GM04503 (cell line): ENCODE measurements at regions not wholly inside any gene's neighbourhood (a gene's known extent, or its start where the extent isn't known, plus 50 kb on each side); places are given as distances from the start of the nearest gene placed in this dataset.
A peak's percentile ranks its signal among the peaks of the same experiment; 100 is the strongest.

Source experiments
- DNase-seq: peaks from one replicate; pipeline ENCODE4 v3.0.0-alpha.2; 2012; ENCODE audit warnings: low read depth

DNA sequence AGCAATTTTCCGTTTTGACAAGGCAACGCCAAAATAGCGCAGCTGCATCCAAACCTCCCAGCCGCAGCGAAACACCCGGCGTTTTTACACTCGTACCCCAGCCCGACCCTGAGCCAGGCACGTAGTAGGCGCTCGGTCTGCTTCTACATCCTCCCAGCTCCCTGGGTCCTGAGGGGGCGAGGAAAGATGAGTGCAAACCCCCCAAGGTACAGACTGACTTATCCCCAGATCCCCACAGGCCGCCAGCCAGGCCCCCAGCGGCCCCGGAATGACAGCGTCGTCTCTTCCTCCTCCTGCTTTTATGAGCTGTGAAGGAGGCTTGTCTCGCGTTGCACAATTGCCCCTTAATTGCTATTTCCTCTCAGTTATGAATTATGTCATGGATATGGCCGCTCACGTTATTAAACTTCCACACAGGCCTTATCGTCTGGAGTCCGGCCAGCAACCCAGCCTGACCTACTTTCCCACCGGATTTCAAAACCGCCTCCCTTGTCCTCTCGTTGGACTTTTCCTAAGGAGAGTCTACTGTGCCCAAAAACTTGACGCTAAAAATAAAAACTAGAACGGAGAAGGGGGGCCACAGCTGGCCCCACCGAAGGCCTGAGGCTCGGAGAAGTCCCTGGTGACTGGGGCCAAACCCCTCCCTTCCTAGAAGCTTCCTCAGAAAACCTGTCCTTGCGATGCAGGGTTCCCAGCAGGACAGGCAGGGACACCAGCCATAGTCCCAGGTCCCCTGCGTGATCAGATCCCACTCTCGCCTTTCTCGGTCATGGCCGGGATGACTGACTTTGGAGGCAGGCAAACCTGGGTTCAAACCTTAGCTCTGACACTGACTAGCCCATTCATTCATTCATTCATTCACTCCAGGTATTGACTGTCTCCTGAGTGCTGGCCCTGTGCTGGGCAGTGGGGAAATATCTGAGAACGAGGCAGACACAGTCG, 130.9 kb upstream of the PTPN1 start:
- peak; percentile 85 for DNase-seq

DNA sequence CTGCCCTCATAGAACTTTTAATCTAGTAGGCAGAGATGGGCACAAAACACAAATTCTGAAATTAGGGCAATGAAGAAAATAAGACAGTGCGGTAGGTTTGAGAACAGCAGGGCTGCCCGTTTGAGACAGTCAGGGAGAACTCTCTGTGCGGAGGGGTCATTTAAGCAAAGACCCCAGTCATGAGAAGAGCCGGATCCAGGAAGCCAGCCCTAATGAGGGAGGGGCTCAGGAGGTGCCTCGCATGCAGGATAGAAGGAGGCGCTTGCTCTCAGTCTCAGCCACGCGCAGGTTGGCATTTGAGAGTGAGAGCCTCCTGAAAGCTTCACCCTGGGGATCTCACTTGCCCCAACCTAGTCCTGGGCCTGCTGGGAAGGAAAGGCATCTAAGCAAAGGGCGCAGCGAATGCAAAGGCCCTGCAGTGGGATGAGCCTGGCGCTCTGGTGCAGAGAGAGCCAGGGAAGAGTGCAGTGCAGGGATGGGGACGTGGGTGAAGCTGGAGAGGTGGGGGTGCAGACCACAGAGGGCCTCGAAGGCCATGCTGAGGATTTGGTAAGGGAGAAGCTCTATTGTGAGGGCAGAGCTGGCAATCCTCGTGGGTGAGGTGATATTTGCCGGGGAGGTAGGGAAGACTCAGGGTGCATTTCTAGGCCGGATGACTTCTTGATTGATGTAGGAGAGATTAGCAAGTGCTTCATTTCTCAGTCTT, 130.0 kb upstream of the PTPN1 start:
- no peak for DNase-seq

DNA sequence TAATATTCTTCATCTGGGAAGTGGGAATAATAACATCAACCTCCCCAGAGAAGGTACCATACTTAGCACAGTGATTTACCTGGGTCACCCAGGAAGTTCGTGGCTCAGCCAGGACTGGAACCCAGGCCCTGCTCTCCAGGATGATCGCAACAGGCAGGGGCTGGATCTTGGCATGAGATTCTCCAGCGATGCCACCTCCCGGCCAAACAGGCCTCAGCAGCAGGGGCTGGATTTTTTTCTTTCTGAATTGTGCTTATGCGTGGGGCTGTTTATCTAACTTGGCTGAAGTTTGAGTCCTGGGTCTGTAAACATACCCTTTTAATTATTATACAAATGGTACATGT, 129.5 kb upstream of the PTPN1 start:
- DNase-seq, result no peak

DNA sequence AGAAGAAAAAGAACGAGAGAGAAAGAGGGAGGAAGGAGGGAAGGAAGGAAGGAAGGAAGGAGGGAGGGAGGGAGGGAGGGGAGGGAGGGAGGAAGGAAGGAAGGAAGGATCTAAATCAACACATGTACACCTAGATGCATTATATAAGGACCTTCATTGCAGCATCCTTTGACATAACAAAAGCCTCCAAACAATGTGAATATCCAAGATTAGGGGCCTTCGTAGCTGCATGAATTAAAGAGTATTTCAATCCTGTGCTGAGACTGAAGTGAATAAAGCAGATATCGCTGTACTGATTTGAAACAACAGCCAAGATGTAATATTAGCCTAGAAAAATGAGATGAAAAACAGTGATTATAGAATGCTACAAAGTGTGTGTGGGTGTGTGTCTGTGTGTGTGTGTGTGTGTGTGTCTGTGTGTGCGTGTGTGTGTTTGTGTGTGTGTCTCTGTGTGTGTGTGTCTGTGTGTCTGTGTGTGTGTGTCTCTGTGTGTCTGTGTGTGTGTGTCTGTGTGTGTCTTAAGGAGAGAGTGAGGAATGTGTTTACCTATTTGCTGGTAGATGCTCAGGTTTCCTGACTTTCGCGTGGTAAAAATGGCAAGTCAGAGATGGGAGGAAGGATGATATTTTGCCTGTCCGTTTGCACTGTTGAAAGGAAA, 129.0 kb upstream of the PTPN1 start:
- no peak for DNase-seq

DNA sequence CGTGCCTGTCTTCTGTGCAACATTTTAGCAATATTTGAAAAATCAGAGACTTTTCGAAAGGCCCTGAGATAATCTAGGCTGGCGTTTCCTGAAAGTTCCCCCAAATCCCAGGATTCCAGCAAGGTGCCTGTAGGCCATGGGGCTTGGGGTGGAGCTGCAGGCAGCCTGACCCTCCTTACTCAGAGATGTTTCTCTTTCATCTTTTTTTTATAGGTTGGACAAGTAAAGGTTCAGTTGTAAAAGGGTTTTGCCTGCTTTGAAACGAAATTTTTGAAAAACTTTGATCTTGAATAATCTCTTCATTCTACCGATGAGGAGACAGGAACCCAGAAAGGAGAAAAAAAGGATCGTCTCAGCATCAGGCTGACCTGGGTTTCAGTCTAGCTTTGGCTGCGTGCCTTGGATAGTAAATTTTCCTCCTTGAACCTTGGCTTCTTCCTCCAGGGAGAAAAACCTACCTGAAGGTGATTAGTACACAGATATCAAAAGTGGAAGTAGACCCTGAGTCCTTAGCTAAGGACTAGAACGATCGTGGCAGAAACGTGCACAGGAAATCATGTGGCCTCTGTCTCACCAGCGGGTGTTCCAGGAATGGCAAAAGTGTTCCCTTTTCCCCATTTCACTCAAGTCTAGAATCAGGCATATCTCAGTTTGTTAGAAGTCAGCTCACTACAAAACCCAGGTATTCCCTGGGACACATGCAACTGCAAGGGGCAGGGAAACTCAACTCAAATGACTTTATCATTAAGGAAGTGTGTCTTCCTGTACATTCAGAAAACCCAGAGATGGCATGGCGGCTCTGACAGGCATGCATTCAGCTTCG, 128.2 kb upstream of the PTPN1 start:
- DNase-seq, result no peak

DNA sequence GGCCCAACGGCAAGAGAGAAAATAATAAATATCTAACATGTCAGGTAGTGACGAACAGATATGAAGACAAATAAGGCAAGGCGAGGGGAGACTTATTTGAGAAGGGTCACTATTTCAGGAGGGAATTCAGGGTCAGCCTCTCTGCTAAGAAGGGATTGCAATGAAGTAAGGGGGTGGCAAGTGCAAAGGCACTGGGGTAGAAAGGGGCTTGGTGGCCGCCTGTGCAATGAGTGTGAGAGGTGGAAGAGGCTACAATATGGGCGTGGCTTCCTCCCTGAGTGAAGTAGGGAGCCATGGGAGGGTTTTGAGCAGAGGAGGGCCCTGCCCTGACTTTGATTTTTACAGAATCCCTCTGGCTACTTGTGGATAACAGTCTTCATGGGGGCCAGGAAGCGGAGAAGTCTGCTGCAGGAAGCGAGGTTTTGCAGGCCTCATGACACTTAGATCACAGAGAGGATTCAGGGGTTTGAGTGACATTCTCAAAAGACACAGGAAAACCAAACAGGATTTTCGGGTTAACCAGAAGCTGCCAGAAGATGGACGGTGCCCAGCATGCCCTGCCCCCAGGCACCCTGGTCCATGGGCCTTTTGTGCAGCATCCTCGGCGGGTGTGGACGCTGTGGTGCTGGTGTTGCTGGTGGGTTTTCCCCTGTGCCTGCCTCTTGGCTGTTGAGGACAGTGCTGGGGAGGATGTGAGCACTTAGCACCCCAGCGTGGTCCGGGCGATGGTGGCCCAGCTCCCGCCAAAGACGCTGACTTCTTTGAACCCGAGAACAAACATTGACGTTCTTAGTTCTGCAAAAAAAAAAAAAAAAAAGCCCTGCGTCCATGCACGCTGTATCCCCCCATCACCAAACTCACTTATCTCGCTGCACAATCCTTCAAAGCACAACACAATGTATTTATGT, 124.2 kb upstream of the PTPN1 start:
- DNase-seq, result no peak

DNA sequence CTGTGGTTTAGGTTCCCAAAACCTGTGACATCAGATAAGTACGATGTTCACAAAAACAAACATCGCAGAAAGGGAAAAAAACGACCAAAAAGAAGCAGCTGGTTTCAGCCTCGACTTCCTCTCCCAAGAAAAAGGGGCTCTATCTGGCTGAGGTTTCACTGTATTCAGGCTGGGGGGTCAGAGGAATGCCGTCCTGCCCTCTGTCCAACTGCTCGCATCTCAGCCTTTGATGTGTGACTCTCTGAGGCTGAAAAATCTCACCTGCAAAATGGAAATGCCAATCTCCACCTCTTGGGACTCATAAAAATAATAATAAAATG, 123.6 kb upstream of the PTPN1 start:
- DNase-seq, result no peak

DNA sequence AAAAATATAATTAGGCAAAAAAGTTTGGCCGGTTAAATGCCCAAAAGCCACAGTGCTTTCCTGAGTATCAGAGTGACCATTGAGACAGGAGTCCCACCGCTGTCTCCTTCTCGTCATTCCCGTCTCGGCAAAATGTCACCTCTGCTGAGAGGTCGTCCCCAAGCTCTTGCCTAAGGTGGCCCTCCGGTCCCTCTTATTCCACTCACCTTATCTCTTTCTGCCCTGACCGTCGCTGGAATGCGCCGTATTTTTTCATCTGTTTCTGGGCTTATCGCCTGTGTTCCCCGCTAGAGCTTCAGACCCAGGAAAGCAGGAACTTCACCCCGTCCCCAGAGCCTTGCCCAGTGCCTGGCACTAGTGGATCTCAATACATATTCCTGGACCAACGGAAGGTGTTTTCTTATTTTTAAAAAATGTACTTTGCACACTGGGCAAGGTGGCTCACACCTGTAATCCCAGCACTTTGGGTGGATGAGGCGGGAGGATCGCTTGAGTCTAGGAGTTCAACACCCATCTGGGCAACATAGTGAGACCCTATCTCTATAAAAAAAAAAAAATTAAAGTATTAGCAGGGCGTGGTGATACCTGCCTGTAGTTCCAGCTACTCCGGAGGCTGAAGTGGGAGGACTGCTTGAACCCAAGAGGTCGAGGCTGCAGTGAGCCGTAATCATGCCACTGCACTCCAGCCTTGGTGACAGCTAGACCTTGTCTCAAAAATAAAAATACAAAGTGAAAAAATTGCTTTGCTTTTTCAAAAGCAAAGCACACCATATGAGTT, 122.8 kb upstream of the PTPN1 start:
- no peak for DNase-seq

DNA sequence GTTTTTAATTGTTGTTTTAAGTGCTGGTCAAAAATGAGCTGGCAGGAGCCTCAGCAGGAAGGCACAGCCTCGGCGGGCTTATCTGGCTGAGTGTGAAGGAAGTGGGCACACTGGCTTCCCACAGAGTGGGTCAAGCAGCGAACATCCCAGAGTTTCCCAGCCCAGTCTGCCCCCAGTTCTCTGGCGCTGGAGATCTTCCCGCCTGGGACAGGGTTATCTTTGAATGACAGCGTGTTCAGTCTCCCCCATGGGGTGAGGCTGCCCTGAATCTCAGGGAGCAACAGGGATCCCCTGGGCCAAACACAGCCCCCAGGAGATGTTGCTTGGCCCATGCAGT, 122.2 kb upstream of the PTPN1 start:
- DNase-seq, result no peak

DNA sequence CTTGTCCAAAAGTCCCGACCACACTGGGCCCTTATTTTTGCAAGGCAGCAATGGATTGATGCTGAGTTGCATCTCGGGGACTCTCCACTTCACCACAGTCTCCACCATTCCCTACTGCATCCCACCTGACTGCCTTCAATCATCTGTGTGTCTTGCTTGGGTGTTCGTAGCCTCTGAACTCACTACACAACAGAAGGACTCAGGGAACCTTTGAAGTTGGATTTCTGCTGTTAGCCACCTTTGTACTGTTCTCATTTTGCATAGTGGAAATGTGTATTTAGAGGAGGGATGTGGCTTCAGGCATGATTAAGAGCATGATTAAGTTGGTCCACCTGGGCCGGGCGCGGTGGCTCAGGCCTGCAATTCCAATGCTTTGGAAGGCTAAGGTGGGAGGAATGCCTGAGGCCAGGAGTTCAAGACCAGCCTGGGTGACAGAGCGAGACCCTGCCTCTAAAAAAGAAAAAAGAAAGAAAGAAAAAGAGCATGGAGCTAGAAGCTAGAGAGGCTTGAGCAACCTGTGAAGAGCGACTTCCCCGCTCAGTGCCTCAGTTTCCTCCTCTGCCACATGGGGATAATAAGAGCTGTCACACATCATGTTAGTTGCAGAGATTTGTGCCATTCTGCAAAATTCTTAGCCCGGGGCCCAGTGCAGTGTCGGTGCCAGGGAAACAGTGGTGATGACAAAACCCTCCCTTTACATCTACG, 121.3 kb upstream of the PTPN1 start:
- DNase-seq, result no peak

DNA sequence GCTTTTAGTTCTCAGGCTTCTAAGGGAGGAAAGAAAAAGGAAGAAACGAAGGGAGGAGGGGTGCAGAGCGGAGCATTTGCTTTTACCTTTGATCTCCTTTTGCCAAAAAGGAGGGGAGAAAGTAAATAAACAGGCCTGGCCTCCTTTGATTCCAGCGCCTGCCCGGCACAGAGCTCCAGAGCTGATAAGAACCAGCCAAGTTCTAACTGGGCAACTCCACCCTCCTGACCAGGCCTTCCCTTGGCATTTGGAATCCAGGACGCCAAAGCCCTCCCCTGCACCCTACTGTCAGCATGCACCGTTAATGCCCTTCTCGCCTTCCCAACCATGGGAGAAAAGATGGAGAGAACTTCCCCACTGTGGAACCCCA, 120.8 kb upstream of the PTPN1 start:
- DNase-seq, result no peak

DNA sequence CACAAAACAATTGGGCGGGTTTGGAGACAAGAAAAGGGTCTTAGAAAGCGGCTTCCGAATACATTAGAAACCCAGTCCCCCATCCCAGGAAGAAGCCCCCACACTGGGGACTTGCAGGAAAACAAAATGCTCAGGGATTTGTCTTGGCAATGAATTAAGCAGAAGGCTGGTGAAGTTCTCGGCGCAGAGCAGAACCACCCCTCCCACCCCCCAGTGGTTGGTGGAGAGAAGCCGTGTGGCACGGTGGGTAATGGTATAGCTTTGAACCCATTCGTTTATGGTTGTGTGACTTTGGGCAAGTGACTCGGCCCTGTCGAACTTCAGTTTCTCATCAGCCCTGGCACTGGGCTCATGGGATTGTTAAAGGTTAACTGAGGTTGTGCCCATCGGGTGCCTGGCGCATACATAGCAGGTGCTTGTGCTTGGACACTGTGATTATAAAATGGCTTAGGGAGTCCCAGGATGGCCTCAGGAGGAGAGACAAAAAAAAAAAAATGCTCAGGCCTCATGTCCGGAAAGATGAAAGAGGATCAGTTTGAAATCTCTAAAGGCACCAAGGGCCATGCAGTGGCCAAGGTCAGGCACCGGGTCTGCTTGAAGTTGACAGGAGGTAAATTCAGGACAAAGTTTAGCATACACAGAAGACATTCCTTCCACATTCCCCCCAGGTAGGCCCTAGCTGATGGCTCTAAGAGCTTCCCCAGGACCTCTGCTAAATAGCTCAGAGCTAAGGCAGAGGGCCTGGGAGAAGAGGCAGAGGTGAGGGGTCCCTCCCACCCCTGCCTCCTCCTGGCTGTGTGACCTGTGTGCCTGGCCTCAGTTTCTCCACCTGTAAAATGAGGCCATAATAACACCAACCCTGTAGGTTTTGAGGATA, 120.1 kb upstream of the PTPN1 start:
- no peak for DNase-seq

DNA sequence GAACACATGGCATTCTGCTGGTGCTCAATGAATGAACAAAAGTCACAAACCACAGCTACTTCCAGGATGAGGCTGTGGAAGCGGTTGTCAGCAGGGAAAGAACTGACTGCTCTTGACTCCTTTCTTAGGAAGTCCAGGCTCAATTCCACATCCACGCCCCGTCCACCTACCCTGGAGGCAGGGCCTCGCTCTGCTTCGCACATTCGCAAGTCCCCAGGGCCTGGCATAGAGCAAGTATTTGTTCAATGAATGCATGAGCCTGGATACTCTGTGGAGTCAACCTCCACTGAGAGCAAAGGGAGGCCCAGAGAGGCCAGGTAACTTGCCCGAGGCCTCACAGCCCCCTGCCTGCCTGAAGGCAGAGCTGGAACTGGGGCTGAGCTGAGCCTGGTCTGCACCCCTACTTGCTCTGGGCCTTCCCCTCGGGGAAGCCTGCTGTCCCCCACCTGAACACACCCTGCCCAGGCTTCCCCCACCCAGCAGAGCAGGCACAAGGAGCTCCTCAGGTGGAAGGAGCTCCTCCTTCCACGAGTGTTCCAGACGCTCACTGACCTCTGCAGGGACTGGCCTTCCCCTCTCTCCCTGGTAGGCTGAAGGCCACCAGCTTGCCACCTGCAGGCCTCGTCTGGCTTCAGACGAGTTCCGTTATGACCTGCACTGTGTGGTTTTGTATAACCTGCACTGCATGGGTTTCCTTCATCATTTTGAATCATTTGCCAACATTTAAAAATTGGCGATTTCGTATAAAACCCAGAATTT, 119.3 kb upstream of the PTPN1 start:
- DNase-seq, result no peak

DNA sequence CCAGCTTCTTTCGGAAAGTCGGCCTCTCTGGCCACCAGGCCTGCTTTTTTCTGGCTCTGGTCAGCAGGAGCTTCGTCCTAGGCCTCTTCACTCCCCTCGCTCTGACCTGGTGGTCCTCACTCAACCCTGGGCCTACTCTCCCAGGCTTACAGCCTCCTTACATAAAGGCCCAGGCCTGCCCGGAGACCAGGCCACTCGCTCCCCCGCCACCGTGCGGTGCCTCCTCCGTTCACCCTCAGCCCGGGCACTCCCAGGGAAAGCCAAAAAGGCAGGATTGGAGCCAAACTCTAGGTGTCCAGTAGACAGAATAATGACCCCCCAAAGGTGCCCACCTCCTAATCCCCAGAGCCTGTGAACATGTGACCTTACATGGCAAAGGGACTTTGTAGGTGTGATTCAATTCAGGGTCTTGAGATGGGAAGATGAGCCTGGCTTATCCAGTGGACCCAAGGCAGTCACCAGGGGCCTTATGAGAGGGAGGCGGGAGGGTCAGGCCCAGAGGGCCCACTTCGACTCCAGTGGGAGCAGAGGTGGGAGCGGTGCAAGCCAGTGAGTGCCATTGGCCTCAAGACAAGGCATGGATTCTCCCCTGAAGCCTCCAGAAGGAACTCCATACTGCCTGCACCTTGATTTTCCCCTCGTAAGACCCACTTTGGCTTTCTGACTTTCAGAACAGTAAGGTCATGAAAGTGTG, 118.6 kb upstream of the PTPN1 start:
- no peak for DNase-seq

DNA sequence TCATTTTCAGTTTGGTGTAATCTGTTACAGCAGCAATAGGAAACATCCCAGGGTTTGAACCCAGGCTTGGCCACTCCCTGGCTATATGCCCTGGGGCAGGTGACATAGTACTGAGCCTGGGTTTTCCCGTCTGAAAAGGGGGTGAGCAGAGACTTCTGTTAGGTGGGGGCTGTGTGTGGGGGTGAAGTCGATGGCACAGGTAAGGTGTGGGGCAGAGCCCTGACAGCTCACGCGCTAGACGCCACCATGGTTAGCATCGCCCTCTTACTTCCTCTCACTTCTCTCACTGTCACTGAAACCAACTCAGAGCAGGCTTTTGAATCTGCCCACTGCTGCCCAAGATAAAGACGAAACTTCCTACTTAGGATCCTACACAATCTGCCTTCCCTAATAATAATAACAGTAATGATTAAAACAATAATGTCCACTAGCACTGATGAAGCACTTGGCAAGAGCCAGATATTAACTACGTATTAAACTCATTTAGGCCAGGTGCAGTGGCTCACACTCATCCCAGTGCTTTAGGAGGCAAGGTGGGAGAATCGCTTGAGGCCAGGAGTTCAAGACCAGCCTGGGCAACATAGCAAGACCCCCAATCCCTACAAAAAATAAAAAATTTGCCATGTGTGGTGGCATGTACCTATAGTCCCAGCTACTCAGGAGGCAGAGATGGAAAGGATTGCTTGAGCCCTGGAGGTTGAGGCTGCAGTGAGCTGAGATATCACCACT, 117.9 kb upstream of the PTPN1 start:
- no peak for DNase-seq

DNA sequence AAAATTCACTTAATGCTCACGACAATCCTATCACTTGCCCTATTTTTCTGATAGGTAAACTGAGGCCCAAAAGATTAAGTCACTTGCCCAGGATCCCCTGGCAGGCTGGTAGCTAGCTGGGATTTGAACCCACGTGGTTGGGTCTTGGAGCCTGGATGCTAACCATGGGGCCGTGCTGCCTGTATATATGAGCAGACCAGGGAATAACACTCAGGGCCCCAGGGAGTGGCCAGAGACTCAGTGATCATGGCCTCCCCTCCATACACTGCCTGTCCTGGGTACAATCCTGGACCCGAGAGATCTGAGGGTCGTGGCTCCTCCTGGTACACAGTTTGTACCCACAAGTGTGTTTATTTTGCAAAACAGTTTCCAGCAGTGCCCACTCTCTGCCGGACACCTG, 116.9 kb upstream of the PTPN1 start:
- DNase-seq, result no peak

DNA sequence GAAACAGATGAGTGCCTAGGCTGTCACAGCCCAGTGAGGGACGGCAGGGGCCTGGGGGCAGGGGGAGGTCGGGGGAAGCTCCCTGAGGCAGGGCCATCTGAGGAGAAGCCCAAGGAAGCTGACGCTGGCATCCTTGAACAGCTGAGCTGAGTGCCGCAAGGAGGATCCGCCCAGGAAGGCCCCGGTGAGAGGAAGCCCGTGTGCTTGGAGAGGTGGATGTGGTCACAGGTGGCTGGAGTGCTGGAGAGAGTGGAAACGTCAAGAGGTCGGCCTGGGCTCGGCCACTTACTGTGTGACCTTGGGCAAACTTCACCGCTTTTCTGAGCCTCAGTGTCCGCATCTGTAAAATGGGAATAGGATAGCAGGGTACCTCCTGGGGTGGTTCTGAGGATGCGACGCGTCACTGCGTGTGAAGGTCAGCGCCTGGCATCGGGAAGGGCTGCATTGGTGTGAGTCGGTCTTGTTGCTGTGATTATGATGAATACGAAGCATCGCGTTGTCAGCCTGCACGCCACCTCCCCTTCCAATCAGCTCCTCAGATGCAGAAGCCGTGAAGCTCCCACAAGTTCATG, 116.1 kb upstream of the PTPN1 start:
- DNase-seq, result no peak
